HG03520 (cell line): ENCODE measurements at regions not wholly inside any gene's neighbourhood (a gene's known extent, or its start where the extent isn't known, plus 50 kb on each side); places are given as distances from the start of the nearest gene placed in this dataset.

Source experiments
- ATAC-seq: cut with Tn5 transposase; IDR thresholded peaks from one replicate; pipeline ENCODE4 v1.9.1; 2021; ENCODE audit warnings: mild to moderate bottlenecking, moderate library complexity; ENCODE audit not compliant: unreplicated experiment

DNA sequence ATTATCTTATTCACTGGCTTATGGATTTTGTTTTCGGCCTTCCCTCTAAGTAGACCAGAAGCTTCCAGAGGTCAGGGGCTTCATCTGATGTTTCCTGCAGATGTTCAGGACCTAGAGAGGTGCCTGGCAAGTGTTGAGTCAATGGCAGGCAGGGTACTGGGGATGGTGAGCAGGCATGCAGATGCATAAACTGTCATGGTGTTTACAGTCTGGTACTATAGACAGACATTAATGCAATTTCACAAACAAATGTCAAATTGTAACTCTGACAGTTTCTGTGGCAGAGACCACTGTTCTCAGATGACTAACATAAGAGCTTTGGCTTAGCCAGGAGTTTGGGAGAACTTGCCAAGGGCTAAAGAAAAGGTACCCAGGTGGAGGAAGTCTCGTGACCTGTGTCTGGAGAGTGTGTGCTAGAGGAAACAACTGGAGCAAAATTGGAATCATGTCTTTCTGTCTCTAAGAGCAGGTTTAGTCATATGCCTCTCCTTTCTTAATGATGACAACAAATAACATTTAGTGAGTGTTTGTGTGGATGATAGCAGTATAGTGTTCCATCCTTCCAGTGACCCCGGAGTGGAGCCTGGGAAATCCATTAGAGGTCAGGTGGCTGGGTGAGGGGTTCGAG, 53.7 kb upstream of the TRAK1 start:
- no peak for ATAC-seq

DNA sequence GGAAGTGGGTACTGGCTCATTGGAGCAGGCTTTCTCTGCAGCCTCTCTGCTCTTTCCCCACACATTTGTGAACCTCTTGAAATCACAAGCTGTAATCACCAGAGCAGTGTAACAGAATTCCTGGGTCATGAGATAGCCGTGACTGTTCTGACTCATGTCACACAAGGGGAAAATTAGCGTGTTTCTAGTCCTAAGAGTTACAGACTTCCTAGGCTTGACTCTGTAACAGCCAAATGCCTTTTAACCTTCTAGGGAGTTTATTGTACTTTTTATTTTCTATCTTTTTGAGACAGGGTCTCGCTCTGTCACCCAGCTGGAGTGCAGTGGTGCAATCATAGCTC, 54.7 kb upstream of the TRAK1 start:
- no peak for ATAC-seq

GRCh38 chr3:42035816-42036482, 55.2 kb upstream of the TRAK1 start:
- no peak for ATAC-seq

DNA sequence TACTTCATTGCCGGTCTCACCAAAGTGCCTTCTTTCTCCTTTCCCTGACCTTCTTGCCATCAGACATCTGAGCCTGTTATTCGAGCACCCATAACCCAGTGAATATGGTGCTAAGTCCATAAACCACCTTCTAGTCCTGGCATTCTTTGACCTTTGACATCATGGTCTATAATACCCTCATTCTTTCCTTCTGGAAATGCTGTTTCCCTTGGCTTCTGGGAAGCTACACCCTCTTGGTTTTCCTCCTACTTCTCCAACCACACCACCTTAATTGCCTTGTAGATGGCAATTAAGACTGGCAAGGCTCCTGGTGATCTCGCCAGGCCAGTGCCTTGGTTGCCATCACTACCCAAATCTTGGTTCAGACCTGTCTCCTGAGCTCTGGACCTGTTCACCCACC, 56.1 kb upstream of the TRAK1 start:
- ATAC-seq = no peak

GRCh38 chr3:42033741-42034140, 57.4 kb upstream of the TRAK1 start:
- ATAC-seq = no peak

GRCh38 chr3:42032693-42033349, 58.3 kb upstream of the TRAK1 start:
- no peak for ATAC-seq

DNA sequence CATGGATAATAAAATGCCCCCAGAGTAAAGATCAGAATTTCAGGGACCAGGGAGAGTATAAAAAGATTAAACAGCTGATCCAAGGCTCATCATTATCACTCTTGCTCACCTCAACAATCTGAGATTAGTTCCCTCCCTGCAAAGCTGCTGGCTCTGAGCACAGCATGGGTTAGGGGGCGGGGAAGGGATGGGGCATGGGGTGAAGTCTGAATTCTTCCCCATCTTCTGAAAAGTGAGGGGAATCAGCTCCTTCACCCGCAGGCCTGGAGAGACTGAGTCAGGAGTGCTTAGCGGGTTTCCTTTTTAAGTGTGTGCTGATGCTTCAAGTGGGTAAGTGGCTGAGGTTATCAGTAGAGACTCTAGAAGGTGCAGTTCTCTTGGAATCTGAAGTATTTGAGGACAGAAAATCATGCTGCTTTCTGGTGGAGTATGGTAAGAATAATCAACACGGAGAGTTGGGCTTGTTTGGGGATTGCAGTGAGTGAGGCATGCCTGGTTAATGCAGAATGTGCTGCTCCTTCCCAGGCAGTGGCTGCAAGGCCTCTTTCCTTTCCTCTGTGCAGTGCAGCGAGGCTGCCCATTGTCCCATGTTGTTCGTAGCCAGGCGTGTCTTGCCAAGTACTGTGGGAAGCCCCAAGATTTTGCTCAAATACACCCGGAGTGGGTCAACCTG, 59.2 kb upstream of the TRAK1 start:
- no peak for ATAC-seq

DNA sequence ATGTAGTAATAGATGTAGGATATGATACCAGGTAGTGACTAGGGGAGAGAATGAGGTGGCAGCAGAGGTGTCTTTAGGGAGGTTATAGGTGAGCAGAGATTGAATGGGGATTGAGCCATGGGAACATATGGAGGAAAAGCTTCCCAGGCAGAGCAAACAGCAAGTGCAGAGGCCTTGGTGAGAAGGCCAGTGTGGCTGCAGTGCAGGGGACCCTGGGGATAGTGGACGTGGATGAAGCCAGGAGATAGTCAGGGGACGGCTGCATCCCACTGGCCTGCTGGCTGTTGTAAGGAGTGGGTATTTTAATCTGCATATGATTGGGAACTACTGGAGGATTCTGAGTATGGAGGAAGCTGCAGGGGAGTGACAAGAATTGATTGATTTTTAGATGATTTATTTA, 62.7 kb upstream of the TRAK1 start:
- no peak for ATAC-seq

GRCh38 chr3:42027571-42027970, 63.6 kb upstream of the TRAK1 start:
- ATAC-seq = no peak

- ATAC-seq = no peak
Observed at GRCh38 chr3:42025370-42026138, 63.7 kb upstream of the ULK4 start.

- ATAC-seq = no peak
Observed at GRCh38 chr3:42024591-42025351, 62.9 kb upstream of the ULK4 start.

DNA sequence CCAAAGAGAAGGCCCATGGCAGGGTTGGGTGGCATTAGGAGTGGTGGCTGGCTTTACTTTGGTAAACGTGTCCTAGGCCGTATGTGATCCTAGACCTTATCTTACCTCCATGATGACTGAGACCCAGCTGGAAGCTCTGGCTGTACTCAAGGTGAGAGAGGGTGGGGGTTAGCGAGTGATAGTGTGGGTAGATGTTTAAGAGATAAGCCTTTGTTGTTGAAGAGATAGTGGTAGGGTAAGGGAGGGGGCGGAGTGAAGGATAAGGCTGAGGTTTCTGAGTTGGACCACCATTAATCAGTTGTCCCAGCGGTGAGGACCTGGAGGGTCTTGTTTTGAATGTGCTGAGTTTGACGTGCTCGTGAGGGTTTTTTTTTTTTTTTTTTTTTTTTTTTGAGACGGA, 61.5 kb upstream of the ULK4 start:
- ATAC-seq = no peak

- ATAC-seq = no peak
Observed at GRCh38 chr3:42022355-42022754, 60.5 kb upstream of the ULK4 start.

- no peak for ATAC-seq
Observed at GRCh38 chr3:42020684-42021307, 58.9 kb upstream of the ULK4 start.

- no peak for ATAC-seq
Observed at GRCh38 chr3:42019953-42020260, 58.0 kb upstream of the ULK4 start.

DNA sequence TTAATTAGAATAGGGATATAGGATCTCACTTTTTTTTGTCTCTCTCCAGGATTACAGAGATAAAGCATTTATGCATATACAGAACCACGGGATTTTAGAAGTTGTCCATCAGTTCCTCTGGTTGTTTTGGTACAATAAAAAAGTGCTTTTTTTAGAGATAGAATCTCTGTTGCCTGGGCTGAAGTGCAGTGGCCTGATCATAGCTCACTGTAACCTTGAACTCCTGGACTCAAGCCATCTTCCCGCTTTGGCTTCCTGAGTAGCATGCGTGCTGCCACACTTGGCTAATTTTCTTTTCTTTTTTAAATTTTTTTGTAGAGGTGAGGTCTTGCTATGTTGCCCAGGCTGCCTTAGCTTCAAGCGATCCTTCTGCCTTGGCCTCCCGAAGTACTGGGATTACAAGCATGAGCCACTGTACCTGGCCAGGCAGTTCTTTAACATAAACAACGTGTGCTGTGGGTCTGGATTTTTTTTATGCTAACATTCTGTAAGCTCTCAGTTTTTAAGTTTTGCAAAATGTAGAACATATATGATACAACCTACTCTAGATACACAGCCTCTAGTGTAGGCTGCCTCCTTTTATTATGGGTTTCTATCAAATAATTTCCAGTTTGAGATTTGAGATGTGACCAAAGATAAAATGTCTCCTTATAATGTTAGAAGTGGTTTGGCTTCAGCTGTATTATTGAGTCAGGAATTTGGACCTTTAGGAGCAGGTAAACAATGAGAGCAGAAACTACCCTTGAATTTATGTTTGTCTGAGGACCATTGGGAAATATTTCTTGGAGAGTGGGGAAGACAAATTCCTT, 57.4 kb upstream of the ULK4 start:
- ATAC-seq = no peak

GRCh38 chr3:42014921-42015533, 53.1 kb upstream of the ULK4 start:
- no peak for ATAC-seq

DNA sequence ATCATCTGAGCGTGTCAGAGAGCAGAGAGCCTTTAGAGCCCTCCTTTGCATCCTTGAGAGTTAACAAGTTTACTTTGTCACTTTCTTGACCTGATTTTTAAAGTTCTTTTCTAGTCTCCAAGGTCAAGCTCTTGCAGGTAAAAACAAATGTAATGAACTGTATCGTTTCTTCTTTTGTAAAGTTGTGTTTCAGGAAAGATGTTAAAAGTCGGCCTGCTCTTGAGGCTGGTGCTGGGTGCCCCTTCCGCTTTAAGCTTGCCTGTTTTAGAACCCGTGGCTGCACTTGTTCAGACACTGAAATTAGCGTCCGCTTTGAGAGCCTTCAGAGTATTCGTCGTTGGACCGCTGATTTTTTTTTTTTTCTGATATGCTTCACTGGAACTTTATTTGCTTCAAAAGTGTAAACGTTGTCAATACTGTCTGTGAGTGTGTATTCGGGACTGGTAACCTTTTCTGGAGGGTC, 52.6 kb upstream of the ULK4 start:
- ATAC-seq = no peak
